HepG2 (cell line): ENCODE measurements at regions not wholly inside any gene's neighbourhood (a gene's known extent, or its start where the extent isn't known, plus 50 kb on each side); places are given as distances from the start of the nearest gene placed in this dataset.

Experiments used
- ATAC-seq: fragments of 200-7000 bp; cut with Tn5 transposase; 3 replicates; pipeline ENCODE4 v1.9.1; 2020; ENCODE audit warnings: mild to moderate bottlenecking, moderate library complexity
- BruUV-seq: library from RNA; stranded (reverse); fragments of 400-500 nt; replicated peaks from 2 replicates; lab custom pipeline; 2021; lab: Mats Ljungman, UMichigan
- CTCF ChIA-PET: fragments of 300-600 bp; formaldehyde crosslinking; extraction: SDS; loops from one replicate; lab custom pipeline; 2021; ENCODE audit warnings: low total read pairs, inconsistent platforms, low intra/inter-chr PET ratio; lab: Yijun Ruan, JAX
- POLR2A ChIA-PET: fragments of 350-600 bp; sonication (Branson Sonifier 250); formaldehyde crosslinking; loops from one replicate; lab custom pipeline; 2020; ENCODE audit warnings: antibody characterized with exemption, inconsistent platforms; lab: Yijun Ruan, JAX
- DNase-seq: peaks from one replicate; pipeline ENCODE4 v3.0.0-alpha.2; 2015; ENCODE audit warnings: low spot score
- FAIRE-seq: peaks from 3 replicates; lab custom pipeline; 2011; peaks lifted over from hg19 to GRCh38; lab: Jason Lieb, UNC
- H2AFZ ChIP-seq: one replicate; pipeline ENCODE4 v1.6.1; 2011; ENCODE audit warnings: low read length, inconsistent platforms
- H3K27ac ChIP-seq: fragments of 300-600 bp; 3 replicates; pipeline ENCODE4 v1.8.0; 2011; ENCODE audit warnings: mixed run types, mild to moderate bottlenecking, mixed read lengths, low read length, inconsistent platforms; ENCODE audit not compliant: insufficient read depth; ENCODE audit errors: extremely low read length
- H3K27me3 ChIP-seq, 2 experiments: fragments of 200-600 bp in 1 of 2; 2 replicates in 1 of 2; 3 replicates in 1 of 2; pipeline versions ENCODE4 v1.6.0 to v1.8.0; 2011; ENCODE audit warnings: low read length in 2 of 2, mild to moderate bottlenecking in 2 of 2, moderate library complexity in 2 of 2, inconsistent platforms in 1 of 2; ENCODE audit not compliant: insufficient read depth in 2 of 2, control insufficient read depth in 1 of 2
- H3K36me3 ChIP-seq, 2 experiments: fragments of 200-600 bp in 1 of 2; replicated peaks in 1 of 2; 2 replicates in 1 of 2; 3 replicates in 1 of 2; pipeline versions ENCODE4 v1.5.1 to v1.8.0; 2011; ENCODE audit warnings: low read length in 2 of 2, inconsistent platforms in 1 of 2; ENCODE audit not compliant: insufficient read depth in 2 of 2, control insufficient read depth in 1 of 2
- H3K4me1 ChIP-seq: 2 replicates; pipeline ENCODE4 v1.5.1; 2012; ENCODE audit warnings: low read length, inconsistent platforms; ENCODE audit not compliant: insufficient read depth
- H3K4me2 ChIP-seq: 2 replicates; pipeline ENCODE4 v1.6.0; 2011; ENCODE audit warnings: low read depth, low read length, inconsistent platforms
- H3K4me3 ChIP-seq, 3 experiments: fragments of 200-600 bp in 1 of 3; sonication (generic), shearing (Covaris generic) in 1 of 3; replicated peaks in 1 of 3; 2 replicates each; pipeline ENCODE4 v1.5.1; 2011 to 2016; ENCODE audit warnings: low read length in 3 of 3, inconsistent platforms in 2 of 3, low read depth in 2 of 3, mild to moderate bottlenecking in 2 of 3, control low read depth in 1 of 3, mixed read lengths in 1 of 3; ENCODE audit not compliant: insufficient read depth in 1 of 3
- H3K79me2 ChIP-seq: one replicate; pipeline ENCODE4 v1.6.1; 2011; ENCODE audit warnings: low read length, inconsistent platforms; ENCODE audit not compliant: insufficient read depth
- H3K9ac ChIP-seq: 2 replicates; pipeline ENCODE4 v1.6.0; 2011; ENCODE audit warnings: mild to moderate bottlenecking, low read depth, low read length, inconsistent platforms; ENCODE audit not compliant: insufficient read depth
- H3K9me3 ChIP-seq: 2 replicates; pipeline ENCODE4 v1.5.1; 2012; ENCODE audit warnings: mild to moderate bottlenecking, low read length
- H4K20me1 ChIP-seq: 2 replicates; pipeline ENCODE4 v1.6.0; 2011; ENCODE audit warnings: inconsistent platforms, mild to moderate bottlenecking, low read length, moderate library complexity; ENCODE audit not compliant: insufficient read depth
- DPF2 ChIP-seq: sonication (generic); formaldehyde crosslinking; IDR thresholded peaks from 2 replicates; pipeline ENCODE4 v1.4.0; 2020; ENCODE audit warnings: mild to moderate bottlenecking, low read depth, missing genetic modification reagents, borderline replicate concordance
- IKZF1 ChIP-seq: fragments of 450-650 bp; IDR thresholded peaks from 2 replicates; pipeline ENCODE4 v1.7.1; 2016
- JDP2 ChIP-seq: sonication (generic); formaldehyde crosslinking; IDR thresholded peaks from 2 replicates; pipeline ENCODE4 v1.8.1; 2022; ENCODE audit warnings: missing genetic modification reagents, borderline replicate concordance
- JUND ChIP-seq: sonication (generic); formaldehyde crosslinking; IDR thresholded peaks from 2 replicates; pipeline ENCODE4 v1.8.0; 2022; ENCODE audit warnings: mild to moderate bottlenecking, missing genetic modification reagents
- MAFK ChIP-seq, 2 experiments: IDR thresholded peaks in 1 of 2; conservative IDR thresholded peaks in 1 of 2; 2 replicates each; pipeline ENCODE4 v1.6.1; 2011; ENCODE audit warnings: improper control_type of control experiment in 2 of 2, low read length in 2 of 2
- MED8 ChIP-seq: sonication (generic); formaldehyde crosslinking; IDR thresholded peaks from 2 replicates; pipeline ENCODE4 v1.8.1; 2023; ENCODE audit warnings: mild to moderate bottlenecking, missing genetic modification reagents; ENCODE audit not compliant: insufficient replicate concordance
- MIXL1 ChIP-seq: IDR thresholded peaks from 2 replicates; pipeline ENCODE4 v1.6.1; 2016
- NFKBIZ ChIP-seq: IDR thresholded peaks from 2 replicates; pipeline ENCODE4 v1.6.1; 2018; ENCODE audit warnings: missing genetic modification reagents, missing compliant biosample characterization
- NRL ChIP-seq: sonication (generic); formaldehyde crosslinking; IDR thresholded peaks from 2 replicates; pipeline ENCODE4 v1.5.0; 2020; ENCODE audit warnings: missing genetic modification reagents, mild to moderate bottlenecking, moderate library complexity, borderline replicate concordance
- ZBTB21 ChIP-seq: sonication (generic); formaldehyde crosslinking; IDR thresholded peaks from 2 replicates; pipeline ENCODE4 v1.4.0; 2020; ENCODE audit warnings: missing genetic modification reagents
- ZKSCAN1 ChIP-seq: fragments of 150-350 bp; IDR thresholded peaks from 2 replicates; pipeline ENCODE4 v1.6.1; 2014; ENCODE audit warnings: low read length
- ZNF20 ChIP-seq: sonication (generic); formaldehyde crosslinking; IDR thresholded peaks from 2 replicates; pipeline ENCODE4 v1.4.0; 2020; ENCODE audit warnings: mild to moderate bottlenecking, moderate library complexity, missing genetic modification reagents
- ZNF780A ChIP-seq: sonication (generic); formaldehyde crosslinking; IDR thresholded peaks from 2 replicates; pipeline ENCODE4 v1.8.0; 2022; ENCODE audit warnings: mild to moderate bottlenecking, missing genetic modification reagents, moderate library complexity
- ZNF788 ChIP-seq: sonication (generic); formaldehyde crosslinking; IDR thresholded peaks from 2 replicates; pipeline ENCODE4 v1.5.0; 2020; ENCODE audit warnings: mild to moderate bottlenecking, missing genetic modification reagents, borderline replicate concordance
- ZNF83 ChIP-seq: sonication (generic); formaldehyde crosslinking; IDR thresholded peaks from 2 replicates; pipeline ENCODE4 v1.4.0; 2020; ENCODE audit warnings: missing genetic modification reagents, mild to moderate bottlenecking, borderline replicate concordance
- in situ Hi-C: cut with HindIII; loops from 2 replicates; pipeline ENCODE4 v1.10.0; 2017; ENCODE audit warnings: low pct_unique_long_range_greater_than_20kb; ENCODE audit not compliant: extremely low pct_ligation_motif_present
- intact Hi-C: fragments of 100-400 bp; cut with micrococcal nuclease; formaldehyde crosslinking; loops from one replicate; pipeline ENCODE4 v1.10.0; 2022; ENCODE audit not compliant: unreplicated experiment
- TF ChIP-seq, protein P1 (sequence below): sonication (generic); formaldehyde crosslinking; IDR thresholded peaks from 2 replicates; pipeline ENCODE4 v1.4.0; 2020; ENCODE audit warnings: mild to moderate bottlenecking, missing genetic modification reagents
- TF ChIP-seq, protein P2 (sequence below): sonication (generic); formaldehyde crosslinking; IDR thresholded peaks from 2 replicates; pipeline ENCODE4 v1.5.0; 2020; ENCODE audit warnings: missing genetic modification reagents

GRCh38 chr2:48910961-48911360 is 155.4 kb upstream of the LHCGR start:
- no peaks in the 10 kb centered on the region for H3K9me3 ChIP-seq
- H4K20me1 ChIP-seq, result no peaks in the 10 kb centered on the region
- no peaks in the 10 kb centered on the region for H3K79me2 ChIP-seq
- no TSS peak for BruUV-seq
- no peak overlapping the region for H3K27ac ChIP-seq
- no peak overlapping the region for H2AFZ ChIP-seq
- no peak overlapping the region for H3K9ac ChIP-seq
- TF ChIP-seq JUND (CRISPR knock-in tag) (no peak), NRL (CRISPR knock-in tag) (no peak), MIXL1 (CRISPR knock-in tag) (no peak), ZNF83 (no peak), MED8 (CRISPR knock-in tag) (no peak), ZNF788 (CRISPR knock-in tag) (no peak), DPF2 (CRISPR knock-in tag) (no peak), IKZF1 (no peak), ZKSCAN1 (no peak), MAFK (conservative IDR thresholded peaks at IDR 0.05 in 1 of 2, IDR thresholded peaks at IDR 0.05 in 1 of 2; ENCODE audit: low read length in 2 of 2) (no peak), ZNF20 (CRISPR knock-in tag) (no peak), ZBTB21 (CRISPR knock-in tag) (no peak), ZNF780A (CRISPR knock-in tag) (no peak), NFKBIZ (CRISPR knock-in tag) (no peak), JDP2 (no peak)
- TF ChIP-seq, protein P1, sequence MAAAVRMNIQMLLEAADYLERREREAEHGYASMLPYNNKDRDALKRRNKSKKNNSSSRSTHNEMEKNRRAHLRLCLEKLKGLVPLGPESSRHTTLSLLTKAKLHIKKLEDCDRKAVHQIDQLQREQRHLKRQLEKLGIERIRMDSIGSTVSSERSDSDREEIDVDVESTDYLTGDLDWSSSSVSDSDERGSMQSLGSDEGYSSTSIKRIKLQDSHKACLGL (CRISPR knock-in tag), result no peak
- TF ChIP-seq, protein P2, sequence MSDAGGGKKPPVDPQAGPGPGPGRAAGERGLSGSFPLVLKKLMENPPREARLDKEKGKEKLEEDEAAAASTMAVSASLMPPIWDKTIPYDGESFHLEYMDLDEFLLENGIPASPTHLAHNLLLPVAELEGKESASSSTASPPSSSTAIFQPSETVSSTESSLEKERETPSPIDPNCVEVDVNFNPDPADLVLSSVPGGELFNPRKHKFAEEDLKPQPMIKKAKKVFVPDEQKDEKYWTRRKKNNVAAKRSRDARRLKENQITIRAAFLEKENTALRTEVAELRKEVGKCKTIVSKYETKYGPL (CRISPR knock-in tag), result no peak
- FAIRE-seq (no peak), DNase-seq (no peak), ATAC-seq (no peak)
- no peaks in the 10 kb centered on the region for H3K27me3 ChIP-seq
- no peaks in the 10 kb centered on the region for H3K36me3 ChIP-seq
- ChIA-PET POLR2A (no interaction called here), CTCF (no interaction called here)
- in situ Hi-C loops (no loop called here), intact Hi-C loops (no loop called here)
- no peak overlapping the region for H3K4me3 ChIP-seq
- no peaks in the 10 kb centered on the region for H3K4me1 ChIP-seq
- no peak overlapping the region for H3K4me2 ChIP-seq
